SU-DHL-6 (cell line): ENCODE measurements at regions not wholly inside any gene's neighbourhood (a gene's known extent, or its start where the extent isn't known, plus 50 kb on each side); places are given as distances from the start of the nearest gene placed in this dataset.

Experiments
- H2AFZ ChIP-seq: fragments of 200-600 bp; sonication (generic); 2 replicates; pipeline ENCODE4 v1.6.1; 2014; ENCODE audit warnings: low read depth, mild to moderate bottlenecking, moderate library complexity, mixed read lengths, antibody characterized with exemption, low read length; ENCODE audit not compliant: severe bottlenecking
- H3F3A ChIP-seq: fragments of 200-600 bp; shearing (Covaris generic); 2 replicates; pipeline ENCODE4 v1.6.0; 2016; ENCODE audit warnings: antibody characterized with exemption, mild to moderate bottlenecking; ENCODE audit not compliant: insufficient read depth
- H3K27ac ChIP-seq: fragments of 200-600 bp; sonication (generic); 2 replicates; pipeline ENCODE4 v1.5.1; 2016; ENCODE audit warnings: low read depth, mild to moderate bottlenecking, low read length, moderate library complexity, mixed read lengths
- H3K27me3 ChIP-seq: fragments of 200-600 bp; sonication (generic), shearing (Covaris generic); 2 replicates; pipeline ENCODE4 v1.6.0; 2014; ENCODE audit warnings: mild to moderate bottlenecking, low read length
- H3K36me3 ChIP-seq: fragments of 200-600 bp; sonication (generic); 2 replicates; pipeline ENCODE4 v1.6.1; 2014; ENCODE audit warnings: mild to moderate bottlenecking, low read length, mixed read lengths
- H3K4me2 ChIP-seq: fragments of 300-600, 200-600 bp; shearing (Covaris generic), sonication (generic); 2 replicates; pipeline ENCODE4 v1.6.0; 2014; ENCODE audit warnings: low read length, low read depth, mild to moderate bottlenecking; ENCODE audit not compliant: poor library complexity, severe bottlenecking
- H3K4me3 ChIP-seq: fragments of 200-600 bp; sonication (generic); 2 replicates; pipeline ENCODE4 v1.5.1; 2014; ENCODE audit warnings: antibody characterized with exemption, low read length, mild to moderate bottlenecking, mixed read lengths; ENCODE audit not compliant: insufficient read depth, poor library complexity, severe bottlenecking
- H3K79me2 ChIP-seq: fragments of 200-600 bp; sonication (generic); 2 replicates; pipeline ENCODE4 v1.6.1; 2014; ENCODE audit warnings: mild to moderate bottlenecking, low read length, moderate library complexity; ENCODE audit not compliant: insufficient read depth
- H3K9ac ChIP-seq: fragments of 200-600 bp; sonication (generic); 2 replicates; pipeline ENCODE4 v1.7.0; 2014; ENCODE audit warnings: mild to moderate bottlenecking, low read length
- H3K9me2 ChIP-seq: fragments of 200-600 bp; sonication (generic); replicated peaks from 2 replicates; pipeline ENCODE4 v1.6.1; 2014; ENCODE audit warnings: low read length; ENCODE audit not compliant: insufficient read depth
- H3K9me3 ChIP-seq: fragments of 200-600 bp; sonication (generic); 2 replicates; pipeline ENCODE4 v1.6.1; 2014; ENCODE audit warnings: low read length, mixed read lengths; ENCODE audit not compliant: insufficient read depth
- H4K20me1 ChIP-seq: fragments of 200-600 bp; sonication (generic); 2 replicates; pipeline ENCODE4 v1.6.1; 2014; ENCODE audit warnings: low read depth, mild to moderate bottlenecking, antibody characterized with exemption, low read length, moderate library complexity, mixed read lengths
- EZH2phosphoT487 ChIP-seq: fragments of 200-600 bp; sonication (generic), shearing (Covaris generic); conservative IDR thresholded peaks from 2 replicates; pipeline ENCODE4 v1.6.1; 2018; ENCODE audit warnings: mild to moderate bottlenecking, antibody characterized with exemption, low read length, moderate library complexity, mixed read lengths
- TF ChIP-seq, protein P1 (sequence below): fragments of 200-600 bp; sonication (generic); IDR thresholded peaks from one replicate; pipeline ENCODE4 v1.5.1; 2017; ENCODE audit warnings: antibody characterized with exemption, mild to moderate bottlenecking, low read length, moderate library complexity; ENCODE audit not compliant: insufficient read depth, poor library complexity, severe bottlenecking

DNA sequence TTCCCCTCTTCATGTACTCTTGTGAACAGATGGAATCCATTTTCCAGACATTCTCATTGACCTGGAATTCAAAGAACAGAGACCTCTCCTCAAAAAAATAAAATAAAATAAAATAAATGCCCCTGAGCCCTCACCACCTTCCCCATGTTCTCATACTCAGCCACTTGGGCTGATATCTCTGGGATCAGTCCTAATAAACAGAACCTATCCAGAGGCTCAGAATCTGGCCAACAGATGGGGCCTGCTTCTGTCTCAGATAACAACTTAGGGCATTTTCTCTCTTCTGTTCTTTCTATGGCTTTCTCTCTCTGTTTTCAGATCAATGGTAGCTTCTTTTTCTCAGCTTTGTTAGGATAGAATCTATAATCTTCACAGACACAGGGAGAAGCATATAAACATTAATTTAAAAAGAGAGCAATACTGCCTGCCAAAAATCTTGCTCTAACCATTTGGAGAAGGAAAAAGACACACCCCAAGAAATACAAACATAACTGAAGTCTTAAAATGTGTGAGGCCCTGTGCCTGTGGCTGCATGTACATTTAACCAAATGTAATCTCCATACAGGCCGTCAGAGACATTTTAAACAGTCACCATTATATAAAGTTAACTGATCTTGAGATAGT lies 907.1 kb downstream of the FAT4 start:
- H3K9me2 ChIP-seq = no peaks in the 10 kb centered on the region
- H3K9ac ChIP-seq = no peak overlapping the region
- H3K27ac ChIP-seq = no peak overlapping the region
- no peaks in the 10 kb centered on the region for H3F3A ChIP-seq
- H3K27me3 ChIP-seq = no peaks in the 10 kb centered on the region
- TF ChIP-seq, protein P1, sequence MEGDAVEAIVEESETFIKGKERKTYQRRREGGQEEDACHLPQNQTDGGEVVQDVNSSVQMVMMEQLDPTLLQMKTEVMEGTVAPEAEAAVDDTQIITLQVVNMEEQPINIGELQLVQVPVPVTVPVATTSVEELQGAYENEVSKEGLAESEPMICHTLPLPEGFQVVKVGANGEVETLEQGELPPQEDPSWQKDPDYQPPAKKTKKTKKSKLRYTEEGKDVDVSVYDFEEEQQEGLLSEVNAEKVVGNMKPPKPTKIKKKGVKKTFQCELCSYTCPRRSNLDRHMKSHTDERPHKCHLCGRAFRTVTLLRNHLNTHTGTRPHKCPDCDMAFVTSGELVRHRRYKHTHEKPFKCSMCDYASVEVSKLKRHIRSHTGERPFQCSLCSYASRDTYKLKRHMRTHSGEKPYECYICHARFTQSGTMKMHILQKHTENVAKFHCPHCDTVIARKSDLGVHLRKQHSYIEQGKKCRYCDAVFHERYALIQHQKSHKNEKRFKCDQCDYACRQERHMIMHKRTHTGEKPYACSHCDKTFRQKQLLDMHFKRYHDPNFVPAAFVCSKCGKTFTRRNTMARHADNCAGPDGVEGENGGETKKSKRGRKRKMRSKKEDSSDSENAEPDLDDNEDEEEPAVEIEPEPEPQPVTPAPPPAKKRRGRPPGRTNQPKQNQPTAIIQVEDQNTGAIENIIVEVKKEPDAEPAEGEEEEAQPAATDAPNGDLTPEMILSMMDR = no peak
- TF ChIP-seq EZH2phosphoT487 = no peak
- no peaks in the 10 kb centered on the region for H3K36me3 ChIP-seq
- no peaks in the 10 kb centered on the region for H3K9me3 ChIP-seq
- H3K4me2 ChIP-seq = no peak overlapping the region
- H4K20me1 ChIP-seq = no peaks in the 10 kb centered on the region
- H3K4me3 ChIP-seq = no peak overlapping the region
- no peak overlapping the region for H2AFZ ChIP-seq
- H3K79me2 ChIP-seq = no peaks in the 10 kb centered on the region

DNA sequence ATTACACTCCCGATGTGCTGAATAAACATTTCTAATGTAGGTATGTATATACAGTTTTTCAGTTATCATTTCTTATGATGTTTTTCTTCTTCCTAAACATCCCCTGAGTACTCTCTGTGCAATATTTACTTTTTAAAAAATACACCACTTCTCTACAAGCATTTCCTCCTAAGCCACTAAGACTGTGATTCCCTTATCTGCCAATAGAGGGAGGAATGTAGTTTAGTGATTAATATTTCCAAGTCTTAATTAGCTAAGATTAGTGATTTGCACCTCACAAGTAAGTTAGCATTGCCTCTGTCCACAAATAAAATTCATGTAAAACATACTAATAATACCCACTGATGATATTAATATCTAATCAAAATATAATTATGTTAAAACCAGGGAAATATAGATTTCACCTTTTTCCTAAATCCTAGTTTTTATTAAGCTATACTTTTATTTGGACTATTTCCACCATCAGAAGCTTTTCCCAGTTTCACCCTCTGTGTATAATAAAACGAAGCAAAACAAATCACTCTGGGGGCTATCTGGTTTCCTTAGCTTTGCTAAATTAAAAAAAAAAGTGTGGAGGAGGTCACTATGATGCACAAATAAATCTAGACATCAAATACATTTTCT lies 909.1 kb downstream of the FAT4 start:
- no peaks in the 10 kb centered on the region for H3F3A ChIP-seq
- H2AFZ ChIP-seq = no peak overlapping the region
- H3K9ac ChIP-seq = no peak overlapping the region
- no peaks in the 10 kb centered on the region for H4K20me1 ChIP-seq
- no peaks in the 10 kb centered on the region for H3K9me3 ChIP-seq
- no peaks in the 10 kb centered on the region for H3K9me2 ChIP-seq
- H3K79me2 ChIP-seq = no peaks in the 10 kb centered on the region
- H3K27ac ChIP-seq = no peak overlapping the region
- no peak for TF ChIP-seq EZH2phosphoT487
- TF ChIP-seq, protein P1 = no peak
- H3K4me3 ChIP-seq = no peak overlapping the region
- no peaks in the 10 kb centered on the region for H3K36me3 ChIP-seq
- H3K27me3 ChIP-seq = no peaks in the 10 kb centered on the region
- no peak overlapping the region for H3K4me2 ChIP-seq

DNA sequence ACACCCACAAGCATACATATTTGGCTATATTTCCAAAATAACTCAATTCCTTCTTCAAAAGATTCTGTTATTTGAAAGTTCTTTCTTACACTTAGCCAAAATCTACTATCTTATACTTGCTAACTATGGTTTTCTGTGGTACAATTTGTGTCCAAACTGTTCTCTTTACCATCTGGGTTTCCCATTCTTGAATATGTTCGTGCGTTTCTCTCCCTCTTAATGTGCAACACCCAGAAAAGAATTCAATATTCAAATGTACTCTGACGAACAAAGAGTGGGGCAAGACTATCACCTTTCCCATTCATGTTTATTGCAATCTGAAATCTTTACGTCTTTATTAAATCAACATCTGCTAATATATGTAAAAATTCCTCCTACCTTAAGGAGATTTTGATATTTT lies 912.7 kb downstream of the FAT4 start:
- Histone ChIP-seq H2AFZ (no peak overlapping the region), H4K20me1 (no peaks in the 10 kb centered on the region), H3F3A (no peaks in the 10 kb centered on the region), H3K27me3 (no peaks in the 10 kb centered on the region), H3K36me3 (no peaks in the 10 kb centered on the region), H3K79me2 (no peaks in the 10 kb centered on the region), H3K9me3 (no peaks in the 10 kb centered on the region), H3K9me2 (no peaks in the 10 kb centered on the region), H3K4me2 (no peak overlapping the region), H3K4me3 (no peak overlapping the region), H3K27ac (no peak overlapping the region), H3K9ac (no peak overlapping the region)
- TF ChIP-seq, protein P1 = no peak
- TF ChIP-seq EZH2phosphoT487 = no peak
